Endothelial cell of umbilical vein (primary cell): ENCODE measurements at regions not wholly inside any gene's neighbourhood (a gene's known extent, or its start where the extent isn't known, plus 50 kb on each side); places are given as distances from the start of the nearest gene placed in this dataset.

Source experiments
- BruUV-seq: library from RNA; stranded (reverse); fragments of 400-500 nt; replicated peaks from 2 replicates; lab custom pipeline; 2021; lab: Mats Ljungman, UMichigan
- CTCF ChIA-PET: fragments of 300-600, 350-600 bp; sonication (Branson Sonifier 250); formaldehyde crosslinking; loops from one replicate; lab custom pipeline; 2021; ENCODE audit warnings: antibody characterized with exemption, inconsistent platforms; lab: Charles Lee
- POLR2A ChIA-PET: fragments of 300-600, 350-600 bp; sonication (Branson Sonifier 250); formaldehyde crosslinking; loops from one replicate; lab custom pipeline; 2021; ENCODE audit warnings: antibody characterized with exemption, inconsistent platforms; lab: Charles Lee
- DNase-seq: peaks from one replicate; pipeline ENCODE4 v3.0.0-alpha.2; 2011; ENCODE audit warnings: low read depth, low spot score
- FAIRE-seq: peaks from 2 replicates; lab custom pipeline; 2011; peaks lifted over from hg19 to GRCh38; lab: Jason Lieb, UNC
- H2AFZ ChIP-seq: 2 replicates; pipeline ENCODE4 v1.6.0; 2012; ENCODE audit warnings: low read depth, low read length, control low read depth, inconsistent platforms
- H3K27ac ChIP-seq: 2 replicates; pipeline ENCODE4 v1.5.1; 2011; ENCODE audit warnings: low read depth, mild to moderate bottlenecking, control low read depth, low read length, moderate library complexity; ENCODE audit not compliant: insufficient read depth
- H3K27me3 ChIP-seq, 2 experiments: 2 replicates each; pipeline versions ENCODE4 v1.6.0 to v1.6.1; 2011; ENCODE audit warnings: low read length in 2 of 2, mixed read lengths in 1 of 2; ENCODE audit not compliant: control insufficient read depth in 2 of 2, insufficient read depth in 2 of 2
- H3K36me3 ChIP-seq, 2 experiments: 2 replicates in 1 of 2; 3 replicates in 1 of 2; pipeline ENCODE4 v1.5.1; 2011; ENCODE audit warnings: low read length in 2 of 2, mild to moderate bottlenecking in 1 of 2, moderate library complexity in 1 of 2; ENCODE audit not compliant: control insufficient read depth in 2 of 2, insufficient read depth in 2 of 2; ENCODE audit errors: extremely low read depth in 1 of 2
- H3K4me1 ChIP-seq: 3 replicates; pipeline ENCODE4 v1.5.1; 2011; ENCODE audit warnings: mild to moderate bottlenecking, low read length; ENCODE audit not compliant: control insufficient read depth, insufficient read depth; ENCODE audit errors: extremely low read depth
- H3K4me2 ChIP-seq: 2 replicates; pipeline ENCODE4 v1.6.1; 2011; ENCODE audit warnings: low read length, control low read depth, mixed read lengths; ENCODE audit not compliant: insufficient read depth
- H3K4me3 ChIP-seq, 3 experiments: fragments of 200-600 bp in 1 of 3; sonication (generic), shearing (Covaris generic) in 1 of 3; replicated peaks in 1 of 3; 2 replicates each; pipeline ENCODE4 v1.5.1; 2011 to 2016; ENCODE audit warnings: control low read depth in 3 of 3, low read length in 3 of 3, mild to moderate bottlenecking in 2 of 3, inconsistent platforms in 1 of 3, low read depth in 1 of 3, moderate library complexity in 1 of 3; ENCODE audit not compliant: insufficient read depth in 1 of 3
- H3K79me2 ChIP-seq: 2 replicates; pipeline ENCODE4 v1.6.0; 2012; ENCODE audit warnings: low read length, inconsistent platforms; ENCODE audit not compliant: control insufficient read depth, insufficient read depth
- H3K9ac ChIP-seq: replicated peaks from 2 replicates; pipeline ENCODE3; 2011; ENCODE audit warnings: low read length, control low read depth; ENCODE audit not compliant: insufficient read depth; ENCODE audit errors: extremely low read depth
- H3K9me1 ChIP-seq: replicated peaks from 3 replicates; pipeline ENCODE4 v1.6.0; 2011; ENCODE audit warnings: mild to moderate bottlenecking, low read length; ENCODE audit not compliant: control insufficient read depth, insufficient read depth; ENCODE audit errors: extremely low read depth
- H3K9me3 ChIP-seq: replicated peaks from 2 replicates; pipeline ENCODE4 v1.5.1; 2012; ENCODE audit warnings: low read length, inconsistent platforms; ENCODE audit not compliant: control insufficient read depth, insufficient read depth
- H4K20me1 ChIP-seq: replicated peaks from 2 replicates; pipeline ENCODE3; 2011; ENCODE audit warnings: mild to moderate bottlenecking, low read length; ENCODE audit not compliant: control insufficient read depth, insufficient read depth; ENCODE audit errors: extremely low read depth
- CTCF ChIP-seq, 2 donors: IDR thresholded peaks; 1 replicate in 1 of 2; 2 replicates in 1 of 2; pipeline ENCODE4 v1.5.1; 2011; ENCODE audit warnings: low read length in 2 of 2, mild to moderate bottlenecking in 2 of 2, moderate library complexity in 2 of 2, control low read depth in 1 of 2, inconsistent platforms in 1 of 2, low read depth in 1 of 2; ENCODE audit not compliant: insufficient read depth in 1 of 2; ENCODE audit errors: extremely low read depth in 1 of 2
- EZH2 ChIP-seq: IDR thresholded peaks from 2 replicates; pipeline ENCODE4 v1.6.1; 2012; ENCODE audit warnings: borderline replicate concordance, low read depth, mild to moderate bottlenecking, moderate library complexity, low read length, inconsistent platforms; ENCODE audit not compliant: severe bottlenecking
- FOS ChIP-seq: IDR thresholded peaks from 2 replicates; pipeline ENCODE4 v1.6.1; 2011; ENCODE audit warnings: mild to moderate bottlenecking, low read length, moderate library complexity, borderline replicate concordance; ENCODE audit not compliant: insufficient read depth
- GATA2 ChIP-seq: IDR thresholded peaks from 2 replicates; pipeline ENCODE4 v1.7.0; 2011; ENCODE audit warnings: low read depth, mild to moderate bottlenecking, moderate library complexity, mixed read lengths, low read length; ENCODE audit not compliant: insufficient read length, insufficient read depth
- JUN ChIP-seq: IDR thresholded peaks from 2 replicates; pipeline ENCODE4 v1.6.1; 2011; ENCODE audit warnings: borderline replicate concordance, low read depth; ENCODE audit not compliant: insufficient read length, insufficient read depth
- MAX ChIP-seq: IDR thresholded peaks from 2 replicates; pipeline ENCODE4 v1.6.1; 2011; ENCODE audit not compliant: insufficient read depth, insufficient read length
- MYC ChIP-seq: IDR thresholded peaks from one replicate; pipeline ENCODE4 v1.6.1; 2011; ENCODE audit warnings: mild to moderate bottlenecking, low read depth, low read length
- POLR2A ChIP-seq: IDR thresholded peaks from 2 replicates; pipeline ENCODE4 v1.6.1; 2012; ENCODE audit warnings: low read depth, mild to moderate bottlenecking, control low read depth, low read length
- POLR2AphosphoS5 ChIP-seq: IDR thresholded peaks from 2 replicates; pipeline ENCODE4 v1.6.1; 2012; ENCODE audit warnings: low read depth, mild to moderate bottlenecking, control low read depth, low read length, moderate library complexity; ENCODE audit not compliant: insufficient read depth
- dilution Hi-C: fragments of 300-500 bp; cut with MboI; formaldehyde crosslinking; loops from one replicate; pipeline ENCODE4 v1.15.0; 2019; ENCODE audit warnings: low sequenced_read_pairs; ENCODE audit not compliant: extremely low pct_ligation_motif_present
- intact Hi-C: fragments of 100-400 bp; cut with micrococcal nuclease; formaldehyde crosslinking; loops from one replicate; pipeline ENCODE4 v1.10.0; 2022

DNA sequence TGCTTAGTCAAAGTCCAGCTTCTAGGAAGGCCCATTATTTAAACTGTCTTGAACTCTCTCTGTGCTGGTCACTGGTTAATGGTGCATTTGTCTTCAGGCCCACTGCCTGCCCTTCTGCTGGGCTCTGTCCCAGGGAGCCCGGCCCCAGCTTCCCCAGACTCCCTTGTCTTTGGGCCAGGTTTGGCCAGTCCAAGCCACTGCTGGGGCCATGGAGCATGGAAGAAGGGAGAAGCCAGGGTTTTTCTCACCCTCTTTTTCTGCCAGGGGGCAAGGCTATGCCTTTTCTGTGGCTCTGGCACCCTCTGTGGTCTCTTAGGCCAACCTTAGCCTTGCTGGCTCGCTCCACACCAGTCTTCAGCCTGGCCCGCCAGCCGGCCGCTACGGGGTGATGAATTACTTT lies 390.0 kb upstream of the SULF2 start:
- H3K27me3 ChIP-seq = peaks cover 0 to 14% of the 10 kb centered on the region in 2 experiments
- POLR2A ChIA-PET = no interaction called here
- dilution Hi-C loops (no loop called here), intact Hi-C loops (no loop called here)
- TF ChIP-seq MYC (no peak), EZH2 (no peak), POLR2A (no peak)
- FAIRE-seq = no peak
- H3K4me1 ChIP-seq = no peaks in the 10 kb centered on the region
- DNase-seq = no peak
- CTCF ChIA-PET = no interaction called here
- no peak overlapping the region for H3K27ac ChIP-seq
- no peaks in the 10 kb centered on the region for H3K9me1 ChIP-seq
- H3K9ac ChIP-seq = no peak overlapping the region
- no peak overlapping the region for H3K4me2 ChIP-seq
- no peaks in the 10 kb centered on the region for H3K9me3 ChIP-seq
- H2AFZ ChIP-seq = no peak overlapping the region
- H3K4me3 ChIP-seq = no peak overlapping the region
- no peaks in the 10 kb centered on the region for H4K20me1 ChIP-seq
- H3K36me3 ChIP-seq = no peaks in the 10 kb centered on the region
- no peaks in the 10 kb centered on the region for H3K79me2 ChIP-seq
- BruUV-seq = no TSS peak

DNA sequence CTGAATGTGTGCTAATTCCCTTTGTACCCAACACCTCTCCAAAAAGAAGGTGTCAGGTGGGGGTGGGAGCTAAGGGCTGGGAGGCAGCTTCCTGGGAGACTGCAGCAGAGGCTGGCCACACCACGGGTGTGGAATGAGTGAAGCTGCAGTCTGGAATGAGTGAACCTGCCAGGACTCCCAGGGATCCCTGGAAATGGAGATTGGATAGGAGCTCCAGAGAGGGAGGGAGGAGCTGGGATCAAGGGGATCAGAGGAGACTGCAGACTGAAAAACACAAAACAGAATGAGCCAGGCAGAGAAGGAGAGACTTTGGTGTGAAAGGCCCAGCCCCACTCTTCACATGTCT lies 387.0 kb upstream of the SULF2 start:
- DNase-seq = no peak
- POLR2A ChIA-PET = no interaction called here
- H3K4me1 ChIP-seq = no peaks in the 10 kb centered on the region
- H3K79me2 ChIP-seq = no peaks in the 10 kb centered on the region
- no TSS peak for BruUV-seq
- no peak overlapping the region for H3K9ac ChIP-seq
- no peaks in the 10 kb centered on the region for H3K9me3 ChIP-seq
- intact Hi-C loops (no loop called here), dilution Hi-C loops (no loop called here)
- H3K9me1 ChIP-seq = no peaks in the 10 kb centered on the region
- H4K20me1 ChIP-seq = no peaks in the 10 kb centered on the region
- no peaks in the 10 kb centered on the region for H3K36me3 ChIP-seq
- H3K27ac ChIP-seq = no peak overlapping the region
- no peak for TF ChIP-seq EZH2
- no peak for TF ChIP-seq POLR2A
- no peak for TF ChIP-seq JUN
- no peak for TF ChIP-seq MYC
- no peak for TF ChIP-seq MAX
- TF ChIP-seq GATA2 = no peak
- no peak for TF ChIP-seq POLR2AphosphoS5
- TF ChIP-seq CTCF (IDR thresholded peaks at IDR 0.05; ENCODE audit: extremely low read depth in 1 of 2, insufficient read depth in 1 of 2, low read depth in 1 of 2, low read length in 2 of 2) = no peak
- no peak for TF ChIP-seq FOS
- H2AFZ ChIP-seq = no peak overlapping the region
- H3K4me3 ChIP-seq = no peak overlapping the region
- H3K4me2 ChIP-seq = no peak overlapping the region
- CTCF ChIA-PET = no interaction called here
- FAIRE-seq = no peak
- peaks cover 0 to 14% of the 10 kb centered on the region in 2 experiments for H3K27me3 ChIP-seq
